Esophagus squamous epithelium (tissue), 5 donors: ENCODE measurements at regions not wholly inside any gene's neighbourhood (a gene's known extent, or its start where the extent isn't known, plus 50 kb on each side); places are given as distances from the start of the nearest gene placed in this dataset.
A peak's percentile ranks its signal among the peaks of the same experiment; 100 is the strongest.

Experiments
- DNase-seq: peaks from one replicate; lab custom pipeline; 2025; lab: John Stamatoyannopoulos, UW
- H3K27ac ChIP-seq, 4 donors: fragments of 200-600 bp; sonication (generic); one replicate each; pipeline ENCODE4 v1.5.1; 2016 to 2019; ENCODE audit warnings: mild to moderate bottlenecking in 1 of 4
- H3K27me3 ChIP-seq, 4 donors: fragments of 200-600 bp; sonication (generic); 1 replicate in 3 of 4; 2 replicates in 1 of 4; pipeline versions ENCODE4 v1.5.1 to v1.6.0; 2017 to 2021; ENCODE audit warnings: antibody characterized with exemption in 1 of 4
- H3K36me3 ChIP-seq, 3 donors: fragments of 200-600 bp; sonication (generic); one replicate each; pipeline ENCODE4 v1.5.1; 2016 to 2019
- H3K4me1 ChIP-seq, 3 donors: fragments of 200-600 bp; sonication (generic); one replicate each; pipeline ENCODE4 v1.5.1; 2017 to 2019
- H3K4me3 ChIP-seq, 4 donors: fragments of 200-600 bp; sonication (generic); 1 replicate in 3 of 4; 2 replicates in 1 of 4; pipeline ENCODE4 v1.5.1; 2016 to 2019; ENCODE audit warnings: mild to moderate bottlenecking in 2 of 4, moderate library complexity in 1 of 4
- H3K9me3 ChIP-seq, 3 donors: fragments of 200-600 bp; sonication (generic); one replicate each; pipeline ENCODE4 v1.5.1; 2016 to 2019
- POLR2A ChIP-seq, 4 donors: fragments of 450-650 bp; IDR thresholded peaks; one replicate each; pipeline ENCODE4 v1.6.1; 2017; ENCODE audit warnings: antibody characterized with exemption in 4 of 4, mild to moderate bottlenecking in 4 of 4, moderate library complexity in 3 of 4
- WGBS, 2 donors: methylation state at CpG; one replicate each; pipeline ENCODE4 v1.1.5; 2018; 5-methylcytosine and 5-hydroxymethylcytosine counted together
- intact Hi-C: fragments of 100-400 bp; cut with DNase I; formaldehyde crosslinking; loops from one replicate; pipeline ENCODE4 v1.15.0; 2022
- TF ChIP-seq, protein P1 (sequence below), 6 experiments: fragments of 450-650 bp in 4 of 6; fragments of 200-600 bp in 2 of 6; sonication (generic) in 2 of 6; IDR thresholded peaks; one replicate each; pipeline ENCODE4 v1.5.1; 2016 to 2019; ENCODE audit warnings: antibody characterized with exemption in 6 of 6, mild to moderate bottlenecking in 4 of 6, moderate library complexity in 4 of 6
- donor health status: DM: yes; HTN: yes; CAD: no.

DNA sequence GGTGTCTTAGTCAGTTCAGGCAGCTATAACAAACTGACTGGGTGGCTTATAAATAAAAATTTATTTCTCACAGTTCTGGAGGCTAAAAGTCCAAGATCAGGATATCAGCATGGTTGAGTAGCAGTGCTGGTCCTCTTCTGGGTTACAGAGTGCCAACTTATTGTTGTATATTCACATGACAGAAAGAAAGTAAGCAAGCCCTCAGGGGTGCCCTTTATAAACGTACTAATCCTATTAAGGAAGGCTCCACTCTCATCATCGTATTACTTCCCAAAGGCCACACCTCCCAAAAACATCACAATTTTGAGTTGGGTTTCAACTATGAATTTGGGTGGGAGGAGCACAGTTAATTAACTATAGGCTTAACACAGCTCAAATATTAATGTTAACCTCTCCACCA is 653.0 kb downstream of the DIPK2A start:
- Histone ChIP-seq H3K4me3 (no peak overlapping the region), H3K27ac (no peak overlapping the region), H3K9me3 (no peaks in the 10 kb centered on the region), H3K36me3 (no peaks in the 10 kb centered on the region), H3K4me1 (no peaks in the 10 kb centered on the region), H3K27me3 (no peaks in the 10 kb centered on the region)
- DNase-seq = no peak
- intact Hi-C loops = no loop called here
- TF ChIP-seq, protein P1, sequence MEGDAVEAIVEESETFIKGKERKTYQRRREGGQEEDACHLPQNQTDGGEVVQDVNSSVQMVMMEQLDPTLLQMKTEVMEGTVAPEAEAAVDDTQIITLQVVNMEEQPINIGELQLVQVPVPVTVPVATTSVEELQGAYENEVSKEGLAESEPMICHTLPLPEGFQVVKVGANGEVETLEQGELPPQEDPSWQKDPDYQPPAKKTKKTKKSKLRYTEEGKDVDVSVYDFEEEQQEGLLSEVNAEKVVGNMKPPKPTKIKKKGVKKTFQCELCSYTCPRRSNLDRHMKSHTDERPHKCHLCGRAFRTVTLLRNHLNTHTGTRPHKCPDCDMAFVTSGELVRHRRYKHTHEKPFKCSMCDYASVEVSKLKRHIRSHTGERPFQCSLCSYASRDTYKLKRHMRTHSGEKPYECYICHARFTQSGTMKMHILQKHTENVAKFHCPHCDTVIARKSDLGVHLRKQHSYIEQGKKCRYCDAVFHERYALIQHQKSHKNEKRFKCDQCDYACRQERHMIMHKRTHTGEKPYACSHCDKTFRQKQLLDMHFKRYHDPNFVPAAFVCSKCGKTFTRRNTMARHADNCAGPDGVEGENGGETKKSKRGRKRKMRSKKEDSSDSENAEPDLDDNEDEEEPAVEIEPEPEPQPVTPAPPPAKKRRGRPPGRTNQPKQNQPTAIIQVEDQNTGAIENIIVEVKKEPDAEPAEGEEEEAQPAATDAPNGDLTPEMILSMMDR (IDR thresholded peaks at IDR 0.05) = no peak
- no peak for TF ChIP-seq POLR2A (IDR thresholded peaks at IDR 0.05)
- 38 to 60% methylated on average over 2 of the region's 2 CpGs for WGBS, 2 donors

DNA sequence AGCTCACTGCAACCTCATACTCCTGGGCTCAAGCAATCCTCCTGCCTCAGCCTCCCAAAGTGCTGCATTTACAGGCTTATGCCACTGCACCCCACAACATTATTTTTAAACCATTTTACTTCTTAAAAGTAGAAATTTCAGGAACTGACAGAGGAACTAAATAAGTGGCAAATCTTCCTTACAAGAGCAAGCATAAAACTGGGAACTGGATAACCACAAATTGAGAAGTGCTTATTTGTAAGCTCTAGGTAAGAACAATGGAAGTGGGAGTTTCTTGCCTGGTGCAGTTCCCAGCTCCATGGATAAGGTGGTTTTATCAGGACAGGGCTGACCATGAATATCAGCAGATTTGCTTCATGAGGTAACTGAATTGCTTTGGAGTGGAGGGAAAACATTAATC is 655.2 kb downstream of the DIPK2A start:
- no peak overlapping the region for H3K4me3 ChIP-seq
- intact Hi-C loops = no loop called here
- H3K4me1 ChIP-seq = no peaks in the 10 kb centered on the region
- no peaks in the 10 kb centered on the region for H3K9me3 ChIP-seq
- no peaks in the 10 kb centered on the region for H3K27me3 ChIP-seq
- TF ChIP-seq, protein P1 (IDR thresholded peaks at IDR 0.05) = no peak
- TF ChIP-seq POLR2A (IDR thresholded peaks at IDR 0.05) = no peak
- H3K36me3 ChIP-seq = no peaks in the 10 kb centered on the region
- no peak for DNase-seq
- H3K27ac ChIP-seq = no peak overlapping the region

GRCh38 chr3:144629381-144629780 is 657.8 kb downstream of the DIPK2A start:
- H3K36me3 ChIP-seq = no peaks in the 10 kb centered on the region
- H3K27ac ChIP-seq = no peak overlapping the region
- H3K27me3 ChIP-seq = no peaks in the 10 kb centered on the region
- no peaks in the 10 kb centered on the region for H3K9me3 ChIP-seq
- H3K4me1 ChIP-seq = no peaks in the 10 kb centered on the region
- intact Hi-C loops = no loop called here
- WGBS, 2 donors = 70 to 79% methylated on average over 4 of the region's 4 CpGs
- DNase-seq = no peak
- TF ChIP-seq POLR2A (IDR thresholded peaks at IDR 0.05) = no peak
- TF ChIP-seq, protein P1 (IDR thresholded peaks at IDR 0.05) = no peak
- no peak overlapping the region for H3K4me3 ChIP-seq

DNA sequence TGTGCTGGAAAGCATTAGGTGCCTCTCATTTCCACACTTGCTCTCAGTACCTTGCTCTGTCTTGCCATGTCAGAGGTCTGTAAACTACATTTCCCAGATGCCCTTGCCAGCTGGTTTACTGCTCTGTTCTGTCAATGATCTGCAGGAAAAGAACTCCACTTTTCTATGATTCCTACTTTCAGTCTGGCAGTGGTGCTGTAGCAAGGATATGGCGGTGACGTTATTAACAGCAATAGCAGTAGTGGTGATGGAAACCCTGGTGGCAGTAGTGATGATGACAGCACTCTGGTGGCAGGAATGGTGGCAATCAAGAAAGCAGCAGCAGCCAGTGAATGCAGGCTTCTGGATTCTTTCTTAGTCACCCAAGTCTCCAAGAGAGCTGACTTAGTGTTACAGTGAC is 665.2 kb downstream of the DIPK2A start:
- TF ChIP-seq, protein P1 (IDR thresholded peaks at IDR 0.05) = peak in 1 of 6 experiments; percentile 7
- TF ChIP-seq POLR2A (IDR thresholded peaks at IDR 0.05) = no peak
- DNase-seq = no peak
- Histone ChIP-seq H3K27me3 (no peaks in the 10 kb centered on the region), H3K4me1 (no peaks in the 10 kb centered on the region), H3K9me3 (no peaks in the 10 kb centered on the region), H3K4me3 (no peak overlapping the region), H3K36me3 (no peaks in the 10 kb centered on the region), H3K27ac (no peak overlapping the region)
- WGBS, 2 donors = 58 to 79% methylated on average over 2 of the region's 2 CpGs
- intact Hi-C loops = no loop called here

DNA sequence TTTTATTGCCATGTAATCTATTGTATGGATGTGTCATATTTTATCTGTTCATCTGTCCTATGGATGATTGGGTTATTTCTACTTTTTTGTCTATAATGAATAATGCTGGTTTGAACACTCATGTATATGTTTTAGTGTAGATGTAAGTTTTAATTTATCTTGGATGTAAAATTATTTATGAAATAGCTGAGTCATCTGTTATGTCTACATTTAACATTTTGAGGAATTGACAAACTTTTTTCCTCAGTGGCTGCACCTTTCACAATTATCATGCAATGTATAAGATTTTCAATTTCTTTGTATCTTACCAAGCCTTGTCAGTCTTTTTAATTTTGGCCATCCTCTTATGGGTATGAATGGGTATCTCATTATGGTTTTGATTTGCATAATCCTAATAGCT is 666.4 kb downstream of the DIPK2A start:
- Histone ChIP-seq H3K4me1 (no peaks in the 10 kb centered on the region), H3K27me3 (no peaks in the 10 kb centered on the region), H3K36me3 (no peaks in the 10 kb centered on the region), H3K27ac (no peak overlapping the region), H3K4me3 (no peak overlapping the region), H3K9me3 (no peaks in the 10 kb centered on the region)
- DNase-seq = no peak
- TF ChIP-seq, protein P1 (IDR thresholded peaks at IDR 0.05) = no peak
- no peak for TF ChIP-seq POLR2A (IDR thresholded peaks at IDR 0.05)
- intact Hi-C loops = no loop called here
